ENCODE measurements at regions not wholly inside any gene's neighbourhood (a gene's known extent, or its start where the extent isn't known, plus 50 kb on each side); places are given as distances from the start of the nearest gene placed in this dataset.

DNA sequence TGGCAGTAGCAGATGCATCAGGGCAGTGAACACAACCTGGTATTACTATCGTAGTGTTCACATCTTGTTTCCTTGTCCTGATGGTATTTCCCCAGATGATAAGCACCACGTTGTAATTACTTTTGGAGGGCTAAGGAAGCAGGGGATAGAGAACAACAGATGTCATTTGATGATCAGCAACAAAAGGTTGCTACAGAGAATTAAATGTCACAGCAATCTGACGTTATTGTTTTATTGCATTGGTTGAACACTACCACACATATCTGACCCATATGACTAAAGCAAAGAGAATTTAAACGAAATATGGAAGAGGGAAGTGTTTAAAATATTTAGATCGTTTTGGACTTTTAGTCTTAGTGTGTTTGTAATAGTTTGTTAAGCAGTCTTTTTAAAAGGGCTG, 408.3 kb downstream of the SH3GL2 start:
- no peak for DNase-seq (ENCODE audit: low read depth)
- H3K4me3 ChIP-seq (ENCODE audit: low read depth, low read length) = no peak overlapping the region
- TF ChIP-seq, protein P1, sequence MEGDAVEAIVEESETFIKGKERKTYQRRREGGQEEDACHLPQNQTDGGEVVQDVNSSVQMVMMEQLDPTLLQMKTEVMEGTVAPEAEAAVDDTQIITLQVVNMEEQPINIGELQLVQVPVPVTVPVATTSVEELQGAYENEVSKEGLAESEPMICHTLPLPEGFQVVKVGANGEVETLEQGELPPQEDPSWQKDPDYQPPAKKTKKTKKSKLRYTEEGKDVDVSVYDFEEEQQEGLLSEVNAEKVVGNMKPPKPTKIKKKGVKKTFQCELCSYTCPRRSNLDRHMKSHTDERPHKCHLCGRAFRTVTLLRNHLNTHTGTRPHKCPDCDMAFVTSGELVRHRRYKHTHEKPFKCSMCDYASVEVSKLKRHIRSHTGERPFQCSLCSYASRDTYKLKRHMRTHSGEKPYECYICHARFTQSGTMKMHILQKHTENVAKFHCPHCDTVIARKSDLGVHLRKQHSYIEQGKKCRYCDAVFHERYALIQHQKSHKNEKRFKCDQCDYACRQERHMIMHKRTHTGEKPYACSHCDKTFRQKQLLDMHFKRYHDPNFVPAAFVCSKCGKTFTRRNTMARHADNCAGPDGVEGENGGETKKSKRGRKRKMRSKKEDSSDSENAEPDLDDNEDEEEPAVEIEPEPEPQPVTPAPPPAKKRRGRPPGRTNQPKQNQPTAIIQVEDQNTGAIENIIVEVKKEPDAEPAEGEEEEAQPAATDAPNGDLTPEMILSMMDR (IDR thresholded peaks at IDR 0.05; ENCODE audit: control insufficient read depth, extremely low read depth, insufficient read depth) = no peak

DNA sequence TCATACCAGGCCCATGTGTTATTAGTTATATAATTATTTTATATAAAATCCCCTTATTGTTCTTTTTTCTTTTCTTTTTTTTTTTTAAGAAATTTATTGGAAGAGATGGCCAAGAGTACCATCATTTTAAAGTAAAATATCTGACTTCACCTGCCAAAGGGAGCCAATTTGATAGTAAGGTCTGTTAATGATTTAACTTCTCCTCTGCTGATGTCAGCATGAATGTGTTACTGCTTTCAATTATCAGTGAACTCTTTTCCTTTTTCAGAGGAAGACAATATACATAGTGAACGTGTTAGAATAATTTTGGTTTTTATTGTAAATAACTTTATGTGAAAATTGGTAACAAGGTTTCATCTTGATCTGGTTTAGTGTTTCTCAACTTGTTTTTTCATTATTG, 409.6 kb downstream of the SH3GL2 start:
- no peak for DNase-seq (ENCODE audit: low read depth)
- TF ChIP-seq, protein P1 (IDR thresholded peaks at IDR 0.05; ENCODE audit: control insufficient read depth, extremely low read depth, insufficient read depth) = no peak
- H3K4me3 ChIP-seq (ENCODE audit: low read depth, low read length) = no peak overlapping the region

DNA sequence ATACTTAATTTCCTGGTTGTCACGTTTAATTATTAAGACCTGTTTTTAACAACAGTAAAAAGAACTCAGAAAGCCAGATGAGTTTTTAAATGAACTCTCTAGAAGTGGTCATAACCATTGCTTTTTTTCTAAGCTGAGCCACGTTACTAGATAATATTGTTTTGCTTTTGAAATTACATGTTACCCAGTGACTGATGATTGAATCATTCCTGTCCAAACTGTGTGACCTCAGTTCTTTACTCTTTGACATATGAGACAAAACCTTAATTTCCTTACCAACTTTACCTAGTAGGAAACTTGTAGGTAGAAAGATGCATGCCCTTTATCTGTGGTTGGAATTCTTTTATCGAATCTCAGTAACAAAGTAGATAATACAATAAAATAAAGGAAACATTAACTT, 411.7 kb downstream of the SH3GL2 start:
- no peak overlapping the region for H3K4me3 ChIP-seq (ENCODE audit: low read depth, low read length)
- DNase-seq (ENCODE audit: low read depth) = no peak
- TF ChIP-seq, protein P1 (IDR thresholded peaks at IDR 0.05; ENCODE audit: control insufficient read depth, extremely low read depth, insufficient read depth) = no peak

DNA sequence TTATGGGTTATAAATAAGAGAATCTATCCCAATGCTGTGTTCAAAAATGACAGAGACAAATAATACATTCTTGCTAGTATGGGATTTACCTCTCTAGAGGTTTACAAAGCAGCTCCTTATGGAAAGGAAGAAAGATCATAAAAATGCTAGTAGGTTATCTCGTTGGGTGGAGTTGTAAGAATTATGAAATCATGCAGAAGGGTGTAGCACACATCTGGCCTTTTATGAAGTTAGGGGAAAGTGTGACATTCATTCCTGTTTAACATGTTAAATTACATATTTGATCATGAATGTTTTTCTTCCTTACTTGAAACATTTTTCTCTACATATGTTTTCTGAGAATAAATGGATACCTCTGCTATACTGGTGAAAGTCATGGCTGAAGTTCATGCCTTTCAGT, 414.2 kb downstream of the SH3GL2 start:
- DNase-seq (ENCODE audit: low read depth) = no peak
- no peak overlapping the region for H3K4me3 ChIP-seq (ENCODE audit: low read depth, low read length)
- TF ChIP-seq, protein P1 (IDR thresholded peaks at IDR 0.05; ENCODE audit: control insufficient read depth, extremely low read depth, insufficient read depth) = no peak

DNA sequence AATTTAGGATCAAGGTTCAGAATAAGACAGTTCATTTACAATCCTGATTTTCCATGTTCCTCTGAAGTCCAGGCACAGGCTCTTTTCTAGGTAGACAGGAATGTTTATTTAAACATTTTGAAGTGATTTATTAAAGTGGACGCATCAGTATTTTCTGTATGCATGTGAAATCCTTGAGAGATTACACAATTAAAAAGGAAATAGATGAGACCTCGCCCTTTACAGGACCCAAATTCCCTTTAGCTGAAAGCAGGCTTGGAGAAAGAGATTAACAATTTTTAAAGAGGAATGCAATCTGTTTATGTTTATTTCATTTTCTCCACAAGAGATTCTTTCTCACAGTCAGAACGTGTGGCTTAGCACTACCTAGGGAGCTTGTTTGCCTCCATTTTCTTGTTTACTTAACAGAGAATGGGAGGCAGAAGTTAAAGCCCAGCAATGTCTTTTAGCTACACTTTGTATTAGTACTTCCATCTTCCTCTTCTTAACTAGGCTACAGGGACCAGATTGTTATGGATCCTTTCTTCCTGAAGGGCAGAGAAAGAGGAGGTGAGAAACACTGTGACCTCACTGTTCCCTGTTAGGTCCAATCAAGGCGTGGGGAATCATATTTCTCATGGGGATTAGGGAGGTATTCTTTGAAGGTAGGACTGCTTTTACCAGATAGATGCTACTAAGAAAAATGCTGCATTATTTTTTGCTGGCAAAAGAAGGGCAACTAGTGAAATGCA, 416.0 kb downstream of the SH3GL2 start:
- no peak for DNase-seq (ENCODE audit: low read depth)
- TF ChIP-seq, protein P1 (IDR thresholded peaks at IDR 0.05; ENCODE audit: control insufficient read depth, extremely low read depth, insufficient read depth) = no peak
- H3K4me3 ChIP-seq (ENCODE audit: low read depth, low read length) = no peak overlapping the region

DNA sequence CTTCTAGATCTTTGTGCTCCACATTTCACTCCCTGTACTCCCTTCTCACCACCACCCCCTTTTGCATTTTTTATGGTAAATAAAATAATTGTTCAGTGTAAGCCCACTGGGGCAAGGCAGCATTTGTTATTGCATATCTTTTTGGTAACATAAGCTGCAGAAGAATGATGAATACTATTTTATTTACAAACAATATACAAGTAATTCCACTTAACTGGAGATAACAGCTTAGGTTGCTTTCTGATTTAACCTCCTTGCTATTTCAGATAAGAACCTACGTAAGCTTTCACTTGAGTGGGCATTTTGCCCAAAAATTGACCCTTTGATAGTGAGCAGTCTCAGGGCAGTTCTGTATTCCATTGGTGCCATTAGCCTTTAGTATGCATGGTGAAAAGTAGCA, 417.9 kb downstream of the SH3GL2 start:
- no peak for DNase-seq (ENCODE audit: low read depth)
- TF ChIP-seq, protein P1 (IDR thresholded peaks at IDR 0.05; ENCODE audit: control insufficient read depth, extremely low read depth, insufficient read depth) = no peak
- H3K4me3 ChIP-seq (ENCODE audit: low read depth, low read length) = no peak overlapping the region

All from LNCaP clone FGC (cell line).